ENCODE measurements at regions not wholly inside any gene's neighbourhood (a gene's known extent, or its start where the extent isn't known, plus 50 kb on each side); places are given as distances from the start of the nearest gene placed in this dataset.
"Not testable (repeated sequence)": the region's sequence is repeated elsewhere in the genome, so short reads cannot be mapped to it uniquely, and the experiment has no call there.

GRCh38 chr7:112982441-112983063 lies 104.1 kb downstream of the GPR85 start:
- DNase-seq (ENCODE audit: low spot score) (no peak), ATAC-seq (no peak)

- DNase-seq (ENCODE audit: low spot score): no peak
- ATAC-seq: no peak
Measured at GRCh38 chr7:112981966-112982365, 104.7 kb downstream of the GPR85 start.

GRCh38 chr7:112979055-112979454 lies 107.6 kb downstream of the GPR85 start:
- ATAC-seq; DNase-seq (ENCODE audit: low spot score): not testable (repeated sequence)

GRCh38 chr7:112977244-112977955 lies 109.2 kb downstream of the GPR85 start:
- not testable (repeated sequence) for ATAC-seq

GRCh38 chr7:112970771-112971170 lies 115.9 kb downstream of the GPR85 start:
- DNase-seq (ENCODE audit: low spot score): no peak

More at GRCh38 chr7:112977244-112977955, 109.2 kb downstream of the GPR85 start:
- DNase-seq (ENCODE audit: low spot score): not testable (repeated sequence)

GRCh38 chr7:112969946-112970345 lies 116.7 kb downstream of the GPR85 start:
- DNase-seq (ENCODE audit: low spot score): no peak
- no peak for ATAC-seq

More at GRCh38 chr7:112970771-112971170, 115.9 kb downstream of the GPR85 start:
- no peak for ATAC-seq

GRCh38 chr7:112965506-112965905 lies 121.1 kb downstream of the GPR85 start:
- no peak for ATAC-seq
- no peak for DNase-seq (ENCODE audit: low spot score)

GRCh38 chr7:112963634-112964033 lies 123.0 kb downstream of the GPR85 start:
- ATAC-seq: no peak
- no peak for DNase-seq (ENCODE audit: low spot score)

- no peak for DNase-seq (ENCODE audit: low spot score)
- ATAC-seq: no peak
Measured at GRCh38 chr7:112962815-112963214, 123.8 kb downstream of the GPR85 start.

- no peak for DNase-seq (ENCODE audit: low spot score)
- ATAC-seq: no peak
Measured at GRCh38 chr7:112959276-112959675, 127.4 kb downstream of the GPR85 start.

GRCh38 chr7:112958775-112959174 lies 127.9 kb downstream of the GPR85 start:
- ATAC-seq: no peak
- no peak for DNase-seq (ENCODE audit: low spot score)

GRCh38 chr7:112957901-112958300 lies 128.7 kb downstream of the GPR85 start:
- no peak for DNase-seq (ENCODE audit: low spot score)
- ATAC-seq: no peak

- ATAC-seq; DNase-seq (ENCODE audit: low spot score): not testable (repeated sequence)
Measured at GRCh38 chr7:112953031-112953430, 133.6 kb downstream of the GPR85 start.

- DNase-seq (ENCODE audit: low spot score) (no peak), ATAC-seq (no peak)
Measured at GRCh38 chr7:112951070-112951469, 135.6 kb downstream of the GPR85 start.

GRCh38 chr7:112949682-112950081 lies 136.9 kb downstream of the GPR85 start:
- not testable (repeated sequence) for DNase-seq (ENCODE audit: low spot score); ATAC-seq

GRCh38 chr7:112946350-112946749 lies 140.3 kb downstream of the GPR85 start:
- no peak for DNase-seq (ENCODE audit: low spot score)
- ATAC-seq: no peak

GRCh38 chr7:112945046-112945445 lies 141.6 kb downstream of the GPR85 start:
- ATAC-seq: no peak

GRCh38 chr7:112942981-112943380 lies 143.6 kb downstream of the GPR85 start:
- ATAC-seq: no peak
- no peak for DNase-seq (ENCODE audit: low spot score)

More at GRCh38 chr7:112945046-112945445, 141.6 kb downstream of the GPR85 start:
- no peak for DNase-seq (ENCODE audit: low spot score)

- not testable (repeated sequence) for DNase-seq (ENCODE audit: low spot score); ATAC-seq
Measured at GRCh38 chr7:112942125-112942524, 144.5 kb downstream of the GPR85 start.

GRCh38 chr7:112940314-112940732 lies 146.3 kb downstream of the GPR85 start:
- ATAC-seq: peak; percentile 39
- no peak for DNase-seq (ENCODE audit: low spot score)

GRCh38 chr7:112939574-112940313 lies 146.9 kb downstream of the GPR85 start:
- DNase-seq (ENCODE audit: low spot score): peak; percentile 99
- ATAC-seq: peak; percentile 99
